ENCODE measurements at regions not wholly inside any gene's neighbourhood (a gene's known extent, or its start where the extent isn't known, plus 50 kb on each side); places are given as distances from the start of the nearest gene placed in this dataset.
A peak's percentile ranks its signal among the peaks of the same experiment; 100 is the strongest.
"Not testable (repeated sequence)": the region's sequence is repeated elsewhere in the genome, so short reads cannot be mapped to it uniquely, and the experiment has no call there.

DNA sequence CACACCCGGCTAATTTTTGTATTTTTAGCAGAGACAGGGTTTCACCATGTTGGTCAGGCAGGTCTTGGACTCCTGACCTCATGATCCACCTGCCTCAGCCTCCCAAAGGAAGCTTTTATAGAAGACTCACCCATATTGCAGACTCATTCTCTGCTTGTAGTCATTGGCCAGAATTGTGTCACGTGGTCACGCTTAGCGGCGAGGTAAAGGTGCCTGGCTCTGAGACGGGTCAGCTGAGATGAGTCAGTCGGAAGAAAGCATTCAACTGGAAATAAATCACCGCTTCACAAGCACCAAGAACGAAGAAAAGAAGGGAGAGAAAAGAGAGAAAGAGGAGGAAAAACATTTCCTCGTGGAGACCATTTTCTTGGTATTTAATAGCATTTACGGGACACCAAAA, 218.8 kb upstream of the NOCT start:
- TF ChIP-seq LEF1 (IDR thresholded peaks at IDR 0.05; ENCODE audit: borderline replicate concordance) (no peak), HDGF (IDR thresholded peaks at IDR 0.05; ENCODE audit: borderline replicate concordance) (no peak), FOXK2 (IDR thresholded peaks at IDR 0.05) (no peak), TARDBP (IDR thresholded peaks at IDR 0.05) (no peak), FOXA1 (IDR thresholded peaks at IDR 0.05) (no peak), CTBP1 (IDR thresholded peaks at IDR 0.05; ENCODE audit: borderline replicate concordance) (no peak), L3MBTL2 (conservative IDR thresholded peaks at IDR 0.05) (no peak), ARNT (IDR thresholded peaks at IDR 0.05) (no peak), SUZ12 (IDR thresholded peaks at IDR 0.05) (no peak), NFRKB (IDR thresholded peaks at IDR 0.05) (no peak), SP1 (IDR thresholded peaks at IDR 0.05) (no peak), BHLHE40 (IDR thresholded peaks at IDR 0.05; ENCODE audit: borderline replicate concordance) (no peak)
- TF ChIP-seq, protein P1, sequence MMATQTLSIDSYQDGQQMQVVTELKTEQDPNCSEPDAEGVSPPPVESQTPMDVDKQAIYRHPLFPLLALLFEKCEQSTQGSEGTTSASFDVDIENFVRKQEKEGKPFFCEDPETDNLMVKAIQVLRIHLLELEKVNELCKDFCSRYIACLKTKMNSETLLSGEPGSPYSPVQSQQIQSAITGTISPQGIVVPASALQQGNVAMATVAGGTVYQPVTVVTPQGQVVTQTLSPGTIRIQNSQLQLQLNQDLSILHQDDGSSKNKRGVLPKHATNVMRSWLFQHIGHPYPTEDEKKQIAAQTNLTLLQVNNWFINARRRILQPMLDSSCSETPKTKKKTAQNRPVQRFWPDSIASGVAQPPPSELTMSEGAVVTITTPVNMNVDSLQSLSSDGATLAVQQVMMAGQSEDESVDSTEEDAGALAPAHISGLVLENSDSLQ (IDR thresholded peaks at IDR 0.05): no peak
- DNase-seq (ENCODE audit: extremely low spot score): no peak
- ChIA-PET CTCF (no interaction called here), POLR2A (no interaction called here)

DNA sequence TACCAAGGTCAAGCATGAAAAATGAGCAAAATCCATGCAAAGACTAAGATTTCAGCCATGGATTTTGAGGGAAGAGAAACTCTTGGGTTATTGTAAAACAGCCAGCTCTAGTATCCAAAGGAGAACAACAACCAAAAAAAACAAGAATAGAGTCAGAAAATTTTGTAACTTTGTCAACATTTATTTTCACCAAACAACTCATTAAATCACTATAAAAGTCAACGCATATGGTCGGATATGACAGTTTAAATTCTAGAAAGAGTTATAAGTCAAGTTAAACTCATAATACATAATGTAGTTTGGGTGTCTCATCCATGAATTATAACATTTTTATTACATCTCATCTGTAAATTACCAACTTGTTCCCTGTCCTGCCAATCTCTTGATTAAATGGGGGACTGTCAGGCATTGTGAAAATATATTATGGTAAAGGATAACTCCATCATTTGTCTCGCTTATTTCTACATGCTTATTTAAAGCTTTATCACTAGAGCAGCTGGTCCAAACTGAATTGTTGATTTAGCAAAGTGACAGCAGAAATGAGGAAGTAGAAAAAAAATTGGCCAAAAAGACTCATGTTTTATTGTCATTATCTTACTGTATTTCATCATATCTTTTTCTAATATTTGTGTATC, 224.8 kb upstream of the NOCT start:
- DNase-seq (ENCODE audit: extremely low spot score): no peak
- ChIA-PET CTCF (no interaction called here), POLR2A (no interaction called here)
- TF ChIP-seq L3MBTL2 (conservative IDR thresholded peaks at IDR 0.05) (no peak), FOXA1 (IDR thresholded peaks at IDR 0.05) (no peak), ELF4 (IDR thresholded peaks at IDR 0.05) (no peak), FOXK2 (IDR thresholded peaks at IDR 0.05) (no peak), ZNF384 (IDR thresholded peaks at IDR 0.05) (no peak), SUZ12 (IDR thresholded peaks at IDR 0.05) (no peak), LEF1 (IDR thresholded peaks at IDR 0.05; ENCODE audit: borderline replicate concordance) (no peak), BHLHE40 (IDR thresholded peaks at IDR 0.05; ENCODE audit: borderline replicate concordance) (no peak), TARDBP (IDR thresholded peaks at IDR 0.05) (no peak), SP1 (IDR thresholded peaks at IDR 0.05) (no peak), HDGF (IDR thresholded peaks at IDR 0.05; ENCODE audit: borderline replicate concordance) (no peak), FOXM1 (IDR thresholded peaks at IDR 0.05; ENCODE audit: borderline replicate concordance) (no peak), NFRKB (IDR thresholded peaks at IDR 0.05) (no peak)
- TF ChIP-seq, protein P1 (IDR thresholded peaks at IDR 0.05): no peak

DNA sequence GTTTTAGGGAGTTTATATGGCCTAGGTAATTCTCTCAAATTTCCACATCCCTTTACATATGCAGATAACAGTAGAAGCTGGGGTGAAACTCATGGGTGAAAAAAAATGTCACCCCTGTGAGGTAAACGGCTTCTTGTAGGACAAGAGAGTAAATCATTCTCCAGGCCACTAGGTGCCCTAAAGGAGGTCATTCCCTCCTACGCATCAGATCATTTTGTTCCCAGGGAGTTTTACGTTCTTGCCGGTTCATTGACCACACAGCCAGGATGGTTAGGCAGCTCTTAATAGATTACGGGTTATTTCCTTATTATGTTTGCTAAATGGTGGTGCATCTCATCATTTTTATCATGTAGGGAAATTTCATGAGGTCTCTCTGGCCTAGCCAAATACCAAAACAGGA, 225.8 kb upstream of the NOCT start:
- peak; percentile 14 for DNase-seq (ENCODE audit: extremely low spot score)
- POLR2A ChIA-PET: no interaction called here
- TF ChIP-seq ARNT (IDR thresholded peaks at IDR 0.05) (no peak), CTBP1 (IDR thresholded peaks at IDR 0.05; ENCODE audit: borderline replicate concordance) (no peak), FOXM1 (IDR thresholded peaks at IDR 0.05; ENCODE audit: borderline replicate concordance) (no peak)
- CTCF ChIA-PET: interaction anchor here (0.9 to 1.0 kb wide), 2 partner anchors 10 to 24 kb away, joined by 3 read pairs; no protein-coding TSS in a partner anchor

DNA sequence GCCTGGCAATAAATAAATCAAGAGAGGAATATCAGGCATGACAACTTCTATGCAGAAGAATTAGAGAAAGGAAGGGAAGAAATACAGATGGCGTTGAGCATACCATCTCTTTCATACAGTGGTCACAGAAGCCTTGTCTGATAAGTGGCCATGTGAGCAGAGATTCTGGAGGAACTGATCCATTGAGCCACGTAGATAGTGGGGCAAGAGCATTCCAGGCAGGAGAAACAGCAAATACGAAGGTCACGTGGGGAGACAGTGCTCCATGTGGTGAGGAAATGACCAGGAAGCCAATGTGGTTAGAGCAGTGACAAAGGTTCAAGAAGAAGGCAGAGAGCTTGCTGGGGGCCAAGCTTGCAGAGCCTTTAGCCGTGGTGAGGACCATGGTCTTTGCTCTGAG, 226.7 kb upstream of the NOCT start:
- POLR2A ChIA-PET: no interaction called here
- CTCF ChIA-PET: interaction anchor here (1.0 kb wide), 1 partner anchor 11 kb away, joined by 3 read pairs; no protein-coding TSS in a partner anchor
- TF ChIP-seq CTBP1 (IDR thresholded peaks at IDR 0.05; ENCODE audit: borderline replicate concordance): no peak
- TF ChIP-seq SUZ12 (IDR thresholded peaks at IDR 0.05): no peak
- TF ChIP-seq, protein P1 (IDR thresholded peaks at IDR 0.05): no peak
- no peak for TF ChIP-seq FOXK2 (IDR thresholded peaks at IDR 0.05)
- TF ChIP-seq ARNT (IDR thresholded peaks at IDR 0.05): no peak
- no peak for TF ChIP-seq BHLHE40 (IDR thresholded peaks at IDR 0.05; ENCODE audit: borderline replicate concordance)
- TF ChIP-seq SP1 (IDR thresholded peaks at IDR 0.05): no peak
- no peak for TF ChIP-seq NFRKB (IDR thresholded peaks at IDR 0.05)
- no peak for TF ChIP-seq HDGF (IDR thresholded peaks at IDR 0.05; ENCODE audit: borderline replicate concordance)
- DNase-seq (ENCODE audit: extremely low spot score): no peak

DNA sequence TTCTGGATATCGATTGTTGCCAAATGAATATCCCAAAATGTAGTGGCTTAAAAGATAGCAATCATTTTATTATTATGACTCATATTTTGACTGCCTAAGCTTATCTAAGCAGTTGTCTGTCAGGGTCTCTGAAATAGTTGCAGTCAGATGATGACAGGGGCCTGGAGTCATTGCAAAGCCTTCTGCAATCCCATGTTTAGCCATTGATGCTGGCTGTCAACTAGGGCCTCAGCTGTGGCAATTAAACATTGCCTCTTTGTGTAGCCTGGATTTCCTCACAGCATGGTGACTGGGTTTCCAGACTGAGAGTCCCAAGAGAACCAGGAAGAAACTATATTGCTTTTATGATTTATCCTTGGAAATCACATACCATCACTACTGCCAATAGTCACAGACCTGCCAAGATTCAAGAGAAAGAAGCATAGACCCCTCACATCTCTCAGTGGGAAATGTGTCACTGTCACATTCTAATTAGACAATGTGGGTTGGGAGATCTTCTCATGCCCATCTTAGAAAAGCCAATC, 227.3 kb upstream of the NOCT start:
- ChIA-PET POLR2A (no interaction called here), CTCF (no interaction called here)
- TF ChIP-seq TARDBP (IDR thresholded peaks at IDR 0.05) (no peak), LEF1 (IDR thresholded peaks at IDR 0.05; ENCODE audit: borderline replicate concordance) (no peak), ZNF384 (IDR thresholded peaks at IDR 0.05) (no peak), ELF4 (IDR thresholded peaks at IDR 0.05) (no peak), HDGF (IDR thresholded peaks at IDR 0.05; ENCODE audit: borderline replicate concordance) (no peak), ARNT (IDR thresholded peaks at IDR 0.05) (no peak), CTBP1 (IDR thresholded peaks at IDR 0.05; ENCODE audit: borderline replicate concordance) (no peak), NFRKB (IDR thresholded peaks at IDR 0.05) (no peak)
- DNase-seq (ENCODE audit: extremely low spot score): no peak

DNA sequence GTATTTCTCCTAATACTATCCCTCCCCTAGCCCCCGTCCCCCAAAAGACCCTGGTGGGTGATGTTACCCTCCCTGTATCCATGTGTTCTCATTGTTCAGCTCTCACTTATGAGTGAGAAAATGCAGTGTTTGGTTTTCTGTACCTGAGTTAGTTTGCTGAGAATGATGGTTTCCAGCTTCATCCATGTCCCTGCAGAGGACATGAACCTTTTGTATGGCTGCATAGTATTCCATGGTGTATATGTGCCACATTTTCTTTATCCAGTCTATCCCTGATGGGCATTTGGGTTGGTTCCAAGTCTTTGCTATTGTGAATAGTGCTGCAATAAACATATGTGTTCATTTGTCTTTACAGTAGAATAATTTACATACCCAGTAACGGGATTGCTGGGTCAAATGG, 235.8 kb upstream of the NOCT start:
- POLR2A ChIA-PET; DNase-seq (ENCODE audit: extremely low spot score); CTCF ChIA-PET: not testable (repeated sequence)

DNA sequence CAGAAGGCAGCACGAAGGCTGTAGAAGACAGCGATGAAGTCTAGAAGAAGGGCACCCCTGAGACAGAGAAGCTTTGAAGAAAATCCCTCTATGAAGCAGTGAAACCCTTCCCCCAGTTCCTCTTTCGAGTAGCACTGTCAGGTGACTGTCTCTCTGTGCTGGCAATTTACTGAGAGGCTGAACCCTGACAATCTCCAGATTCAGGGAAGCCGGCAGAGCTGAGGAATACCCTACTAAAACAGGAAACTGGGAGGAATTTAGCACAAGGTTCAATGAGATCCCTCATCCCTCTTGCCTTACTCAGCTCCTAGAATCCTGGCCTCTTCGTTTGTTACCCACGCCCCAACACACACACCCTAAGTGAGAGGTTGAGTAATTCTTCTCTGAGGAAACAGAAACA, 239.7 kb upstream of the NOCT start:
- ChIA-PET CTCF (no interaction called here), POLR2A (no interaction called here)
- TF ChIP-seq LEF1 (IDR thresholded peaks at IDR 0.05; ENCODE audit: borderline replicate concordance): no peak
- TF ChIP-seq L3MBTL2 (conservative IDR thresholded peaks at IDR 0.05): no peak
- no peak for TF ChIP-seq TARDBP (IDR thresholded peaks at IDR 0.05)
- no peak for TF ChIP-seq ZNF384 (IDR thresholded peaks at IDR 0.05)
- TF ChIP-seq, protein P1 (IDR thresholded peaks at IDR 0.05): no peak
- no peak for TF ChIP-seq FOXM1 (IDR thresholded peaks at IDR 0.05; ENCODE audit: borderline replicate concordance)
- no peak for TF ChIP-seq ELF4 (IDR thresholded peaks at IDR 0.05)
- TF ChIP-seq CTBP1 (IDR thresholded peaks at IDR 0.05; ENCODE audit: borderline replicate concordance): no peak
- no peak for TF ChIP-seq FOXK2 (IDR thresholded peaks at IDR 0.05)
- no peak for TF ChIP-seq HDGF (IDR thresholded peaks at IDR 0.05; ENCODE audit: borderline replicate concordance)
- no peak for TF ChIP-seq FOXA1 (IDR thresholded peaks at IDR 0.05)
- TF ChIP-seq SUZ12 (IDR thresholded peaks at IDR 0.05): no peak
- no peak for TF ChIP-seq BHLHE40 (IDR thresholded peaks at IDR 0.05; ENCODE audit: borderline replicate concordance)
- TF ChIP-seq SP1 (IDR thresholded peaks at IDR 0.05): no peak
- no peak for TF ChIP-seq NFRKB (IDR thresholded peaks at IDR 0.05)
- TF ChIP-seq ARNT (IDR thresholded peaks at IDR 0.05): no peak
- no peak for DNase-seq (ENCODE audit: extremely low spot score)

All from HEK293T (cell line).